Vagina (tissue), 2 donors: ENCODE measurements at regions not wholly inside any gene's neighbourhood (a gene's known extent, or its start where the extent isn't known, plus 50 kb on each side); places are given as distances from the start of the nearest gene placed in this dataset.

Source experiments
- DNase-seq, 2 donors: peaks; one replicate each; pipeline ENCODE4 v3.0.0-alpha.2; 2017; ENCODE audit errors: extremely low spot score in 2 of 2
- H3K27ac ChIP-seq: fragments of 200-600 bp; sonication (generic); one replicate; pipeline ENCODE4 v1.5.1; 2019
- H3K27me3 ChIP-seq: fragments of 200-600 bp; sonication (generic); one replicate; pipeline ENCODE4 v1.5.1; 2019
- H3K36me3 ChIP-seq, 2 donors: fragments of 200-600 bp; sonication (generic); one replicate each; pipeline ENCODE4 v1.5.1; 2017 to 2019
- H3K4me1 ChIP-seq: fragments of 200-600 bp; sonication (generic); one replicate; pipeline ENCODE4 v1.5.1; 2019
- H3K4me3 ChIP-seq, 2 donors: fragments of 200-600 bp; sonication (generic); 1 replicate in 1 of 2; 2 replicates in 1 of 2; pipeline ENCODE4 v1.5.1; 2016 to 2019
- H3K9me3 ChIP-seq: fragments of 200-600 bp; sonication (generic); one replicate; pipeline ENCODE4 v1.5.1; 2019
- POLR2A ChIP-seq, 2 donors: fragments of 450-650 bp; IDR thresholded peaks; one replicate each; pipeline ENCODE4 v1.6.1; 2017; ENCODE audit warnings: antibody characterized with exemption in 2 of 2, mild to moderate bottlenecking in 2 of 2, moderate library complexity in 2 of 2
- POLR2AphosphoS5 ChIP-seq, 2 donors: sonication (generic); formaldehyde crosslinking; IDR thresholded peaks; one replicate each; pipeline ENCODE4 v1.9.0; 2017; ENCODE audit warnings: antibody characterized with exemption in 2 of 2, mild to moderate bottlenecking in 2 of 2, low read depth in 1 of 2; ENCODE audit not compliant: insufficient read depth in 1 of 2
- intact Hi-C: fragments of 100-400 bp; cut with DNase I; formaldehyde crosslinking; loops from one replicate; pipeline ENCODE4 v1.15.1; 2023
- TF ChIP-seq, protein P1 (sequence below), 3 experiments: fragments of 450-650 bp in 2 of 3; fragments of 200-600 bp in 1 of 3; sonication (generic) in 1 of 3; IDR thresholded peaks; one replicate each; pipeline ENCODE4 v1.5.1; 2017 to 2019; ENCODE audit warnings: antibody characterized with exemption in 3 of 3, mild to moderate bottlenecking in 2 of 3, moderate library complexity in 2 of 3

DNA sequence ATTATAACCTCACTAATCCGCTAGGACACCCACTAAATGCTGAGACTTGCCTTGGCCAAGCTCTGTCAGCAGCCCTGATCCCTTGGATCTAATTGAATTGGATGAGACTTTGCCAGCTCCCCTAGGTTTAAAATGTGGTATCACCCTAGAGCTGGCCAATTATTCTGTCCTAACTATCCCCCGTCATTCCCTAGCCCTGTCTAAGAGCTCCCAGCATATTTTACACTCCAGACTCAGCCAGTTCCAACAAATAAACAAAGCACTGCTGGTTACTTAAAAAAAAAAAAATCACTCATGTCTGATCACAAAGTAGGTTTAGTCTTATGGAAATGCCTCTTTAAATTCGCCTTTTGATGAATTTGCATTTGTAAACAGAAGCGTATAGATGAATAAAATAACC lies 147.9 kb upstream of the EGR2 start:
- intact Hi-C loops = no loop called here

DNA sequence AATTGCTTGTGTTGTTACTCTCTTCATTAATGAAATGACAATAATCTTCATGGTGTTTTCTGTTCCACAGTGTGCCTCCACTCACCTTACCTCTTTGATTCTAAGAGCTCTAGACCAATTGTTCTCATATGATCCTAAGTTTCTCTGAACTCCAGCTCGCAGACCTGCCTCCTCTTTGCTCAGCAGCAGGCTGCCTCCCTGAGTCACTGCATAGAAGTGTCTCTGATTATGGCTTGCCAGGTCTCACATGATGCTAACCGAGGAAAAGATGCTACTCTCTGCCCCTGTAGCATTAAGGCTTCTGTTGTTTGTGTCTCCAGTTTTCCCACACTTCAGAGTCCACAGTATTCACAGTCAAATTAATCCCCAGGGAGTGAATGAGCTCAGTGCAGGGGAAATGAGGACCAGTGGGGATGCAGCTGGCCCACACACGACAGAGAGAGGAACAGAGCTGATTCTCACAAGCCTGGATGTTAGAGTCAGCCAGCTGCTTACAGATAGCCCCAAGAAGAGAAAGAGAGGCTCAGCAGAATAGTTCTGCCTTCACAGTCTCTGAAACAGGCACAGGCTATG lies 145.9 kb upstream of the EGR2 start:
- no peak overlapping the region for H3K27ac ChIP-seq
- intact Hi-C loops = no loop called here
- no peaks in the 10 kb centered on the region for H3K36me3 ChIP-seq
- no peak overlapping the region for H3K4me3 ChIP-seq
- DNase-seq = no peak
- TF ChIP-seq, protein P1, sequence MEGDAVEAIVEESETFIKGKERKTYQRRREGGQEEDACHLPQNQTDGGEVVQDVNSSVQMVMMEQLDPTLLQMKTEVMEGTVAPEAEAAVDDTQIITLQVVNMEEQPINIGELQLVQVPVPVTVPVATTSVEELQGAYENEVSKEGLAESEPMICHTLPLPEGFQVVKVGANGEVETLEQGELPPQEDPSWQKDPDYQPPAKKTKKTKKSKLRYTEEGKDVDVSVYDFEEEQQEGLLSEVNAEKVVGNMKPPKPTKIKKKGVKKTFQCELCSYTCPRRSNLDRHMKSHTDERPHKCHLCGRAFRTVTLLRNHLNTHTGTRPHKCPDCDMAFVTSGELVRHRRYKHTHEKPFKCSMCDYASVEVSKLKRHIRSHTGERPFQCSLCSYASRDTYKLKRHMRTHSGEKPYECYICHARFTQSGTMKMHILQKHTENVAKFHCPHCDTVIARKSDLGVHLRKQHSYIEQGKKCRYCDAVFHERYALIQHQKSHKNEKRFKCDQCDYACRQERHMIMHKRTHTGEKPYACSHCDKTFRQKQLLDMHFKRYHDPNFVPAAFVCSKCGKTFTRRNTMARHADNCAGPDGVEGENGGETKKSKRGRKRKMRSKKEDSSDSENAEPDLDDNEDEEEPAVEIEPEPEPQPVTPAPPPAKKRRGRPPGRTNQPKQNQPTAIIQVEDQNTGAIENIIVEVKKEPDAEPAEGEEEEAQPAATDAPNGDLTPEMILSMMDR (IDR thresholded peaks at IDR 0.05) = no peak
- no peak for TF ChIP-seq POLR2A (IDR thresholded peaks at IDR 0.05)
- TF ChIP-seq POLR2AphosphoS5 (IDR thresholded peaks at IDR 0.05; ENCODE audit: insufficient read depth in 1 of 2, low read depth in 1 of 2) = no peak
- H3K27me3 ChIP-seq = no peaks in the 10 kb centered on the region
- H3K9me3 ChIP-seq = no peaks in the 10 kb centered on the region
- H3K4me1 ChIP-seq = no peaks in the 10 kb centered on the region

More for the DNA sequence above, 147.9 kb upstream of the EGR2 start:
- TF ChIP-seq, protein P1 (IDR thresholded peaks at IDR 0.05) = no peak
- TF ChIP-seq POLR2AphosphoS5 (IDR thresholded peaks at IDR 0.05; ENCODE audit: insufficient read depth in 1 of 2, low read depth in 1 of 2) = no peak
- Histone ChIP-seq H3K4me1 (no peaks in the 10 kb centered on the region), H3K9me3 (no peaks in the 10 kb centered on the region), H3K27ac (no peak overlapping the region), H3K36me3 (no peaks in the 10 kb centered on the region), H3K4me3 (no peak overlapping the region), H3K27me3 (no peaks in the 10 kb centered on the region)
- no peak for DNase-seq

DNA sequence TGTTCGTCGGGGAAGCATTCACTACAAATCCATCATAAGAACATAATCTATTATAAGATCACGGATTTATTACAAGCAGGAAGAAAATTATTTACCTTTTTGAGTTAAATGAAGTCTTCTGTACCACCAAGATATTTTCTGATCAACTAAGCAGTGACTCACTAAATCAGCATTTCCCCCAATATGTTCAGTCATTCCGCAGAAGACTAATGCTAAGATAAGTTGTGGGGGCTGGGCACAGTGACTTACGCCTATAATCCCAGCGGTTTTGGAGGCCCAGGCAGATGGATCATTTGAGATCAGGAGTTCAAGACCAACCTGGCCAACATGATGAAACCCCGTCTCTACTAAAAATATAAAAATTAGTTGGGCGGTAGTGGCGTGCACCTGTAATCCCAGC lies 144.2 kb upstream of the EGR2 start:
- no peaks in the 10 kb centered on the region for H3K4me1 ChIP-seq
- no peak overlapping the region for H3K4me3 ChIP-seq
- H3K36me3 ChIP-seq = no peaks in the 10 kb centered on the region
- H3K27me3 ChIP-seq = no peaks in the 10 kb centered on the region
- no peak for DNase-seq
- intact Hi-C loops = no loop called here
- no peaks in the 10 kb centered on the region for H3K9me3 ChIP-seq
- H3K27ac ChIP-seq = no peak overlapping the region
- TF ChIP-seq, protein P1 (IDR thresholded peaks at IDR 0.05) = no peak
- TF ChIP-seq POLR2A (IDR thresholded peaks at IDR 0.05) (no peak), POLR2AphosphoS5 (IDR thresholded peaks at IDR 0.05; ENCODE audit: insufficient read depth in 1 of 2, low read depth in 1 of 2) (no peak)

- H3K27me3 ChIP-seq = no peaks in the 10 kb centered on the region
- H3K27ac ChIP-seq = no peak overlapping the region
- no peaks in the 10 kb centered on the region for H3K4me1 ChIP-seq
- no peak for DNase-seq
- H3K36me3 ChIP-seq = no peaks in the 10 kb centered on the region
- no peak overlapping the region for H3K4me3 ChIP-seq
- no peaks in the 10 kb centered on the region for H3K9me3 ChIP-seq
- TF ChIP-seq, protein P1 (IDR thresholded peaks at IDR 0.05) = no peak
- no peak for TF ChIP-seq POLR2AphosphoS5 (IDR thresholded peaks at IDR 0.05; ENCODE audit: insufficient read depth in 1 of 2, low read depth in 1 of 2)
- TF ChIP-seq POLR2A (IDR thresholded peaks at IDR 0.05) = no peak
- intact Hi-C loops = no loop called here
Observed at GRCh38 chr10:62959553-62959952, 143.4 kb upstream of the EGR2 start.

GRCh38 chr10:62958980-62959379 lies 142.8 kb upstream of the EGR2 start:
- Histone ChIP-seq H3K4me1 (no peaks in the 10 kb centered on the region), H3K36me3 (no peaks in the 10 kb centered on the region), H3K27ac (no peak overlapping the region), H3K9me3 (no peaks in the 10 kb centered on the region), H3K27me3 (no peaks in the 10 kb centered on the region), H3K4me3 (no peak overlapping the region)
- intact Hi-C loops = no loop called here
- no peak for DNase-seq
- TF ChIP-seq POLR2A (IDR thresholded peaks at IDR 0.05) (no peak), POLR2AphosphoS5 (IDR thresholded peaks at IDR 0.05; ENCODE audit: insufficient read depth in 1 of 2, low read depth in 1 of 2) (no peak)
- TF ChIP-seq, protein P1 (IDR thresholded peaks at IDR 0.05) = no peak
